ENCODE measurements at regions not wholly inside any gene's neighbourhood (a gene's known extent, or its start where the extent isn't known, plus 50 kb on each side); places are given as distances from the start of the nearest gene placed in this dataset.

GRCh38 chr5:9919306-9920030, 289.3 kb upstream of the TAS2R1 start:
- peak; percentile 31 for DNase-seq

- DNase-seq: peak; percentile 47
Observed at GRCh38 chr5:9905661-9906060, 275.5 kb upstream of the TAS2R1 start.

- DNase-seq: peak; percentile 63
Observed at GRCh38 chr5:9903801-9904200, 273.6 kb upstream of the TAS2R1 start.

GRCh38 chr5:9898319-9898718, 268.2 kb upstream of the TAS2R1 start:
- peak; percentile 47 for DNase-seq

- DNase-seq: no peak
Observed at GRCh38 chr5:9895302-9895645, 265.1 kb upstream of the TAS2R1 start.

- no peak for DNase-seq
Observed at GRCh38 chr5:9894571-9895301, 264.6 kb upstream of the TAS2R1 start.

- DNase-seq: no peak
Observed at GRCh38 chr5:9892696-9893095, 262.5 kb upstream of the TAS2R1 start.

GRCh38 chr5:9889511-9889910, 259.4 kb upstream of the TAS2R1 start:
- DNase-seq: no peak

- DNase-seq: peak; percentile 88
Observed at GRCh38 chr5:9888501-9888901, 258.4 kb upstream of the TAS2R1 start.

GRCh38 chr5:9885164-9885563, 255.0 kb upstream of the TAS2R1 start:
- no peak for DNase-seq

GRCh38 chr5:9878206-9878605, 248.1 kb upstream of the TAS2R1 start:
- DNase-seq: no peak

GRCh38 chr5:9877488-9877887, 247.3 kb upstream of the TAS2R1 start:
- peak; percentile 26 for DNase-seq

GRCh38 chr5:9876451-9876850, 246.3 kb upstream of the TAS2R1 start:
- DNase-seq: no peak

GRCh38 chr5:9869616-9870288, 239.6 kb upstream of the TAS2R1 start:
- peak; percentile 85 for DNase-seq

- DNase-seq: no peak
Observed at GRCh38 chr5:9865574-9865973, 235.4 kb upstream of the TAS2R1 start.

GRCh38 chr5:9864791-9865190, 234.6 kb upstream of the TAS2R1 start:
- no peak for DNase-seq

- DNase-seq: no peak
Observed at GRCh38 chr5:9863486-9863885, 233.3 kb upstream of the TAS2R1 start.

GRCh38 chr5:9861666-9862256, 231.6 kb upstream of the TAS2R1 start:
- peak; percentile 30 for DNase-seq

- no peak for DNase-seq
Observed at GRCh38 chr5:9859808-9860207, 229.7 kb upstream of the TAS2R1 start.

- DNase-seq: no peak
Observed at GRCh38 chr5:9858043-9858442, 227.9 kb upstream of the TAS2R1 start.

- DNase-seq: no peak
Observed at GRCh38 chr5:9853309-9853708, 223.2 kb upstream of the TAS2R1 start.

- peak; percentile 81 for DNase-seq
Observed at GRCh38 chr5:9852671-9853070, 222.5 kb upstream of the TAS2R1 start.

- DNase-seq: peak; percentile 95
Observed at GRCh38 chr5:9851458-9851857, 221.3 kb upstream of the TAS2R1 start.

Data from fibroblast of skin of back (primary cell).